GM12878 (cell line): ENCODE measurements at regions not wholly inside any gene's neighbourhood (a gene's known extent, or its start where the extent isn't known, plus 50 kb on each side); places are given as distances from the start of the nearest gene placed in this dataset.

ENCODE experiments used
- CEBPB ChIP-seq, 2 experiments: fragments of 150-350 bp in 1 of 2; IDR thresholded peaks; 2 replicates each; pipeline ENCODE4 v1.6.1; 2012 to 2014; ENCODE audit warnings: low read depth in 2 of 2, low read length in 2 of 2, borderline replicate concordance in 1 of 2, inconsistent platforms in 1 of 2
- FOS ChIP-seq: IDR thresholded peaks from 3 replicates; pipeline ENCODE4 v1.6.1; 2011; ENCODE audit warnings: borderline replicate concordance; ENCODE audit not compliant: insufficient read length; ENCODE audit errors: extremely low read depth
- JUND ChIP-seq: IDR thresholded peaks from 2 replicates; pipeline ENCODE4 v1.6.1; 2012; ENCODE audit warnings: low read depth, mild to moderate bottlenecking, low read length, improper control_type of control experiment, moderate library complexity
- MXI1 ChIP-seq: fragments of 150-350 bp; IDR thresholded peaks from 2 replicates; pipeline ENCODE4 v1.6.1; 2011; ENCODE audit warnings: low read depth, mild to moderate bottlenecking, inconsistent platforms, low read length, improper control_type of control experiment
- TCF7 ChIP-seq: IDR thresholded peaks from 2 replicates; pipeline ENCODE4 v1.6.1; 2014; ENCODE audit warnings: antibody characterized with exemption, borderline replicate concordance
- YY1 ChIP-seq: IDR thresholded peaks from 2 replicates; pipeline ENCODE4 v1.6.1; 2011; ENCODE audit warnings: low read depth, mild to moderate bottlenecking, low read length
- TF ChIP-seq, protein P1 (sequence below): IDR thresholded peaks from 2 replicates; pipeline ENCODE4 v1.6.1; 2012; ENCODE audit warnings: mild to moderate bottlenecking, low read depth, low read length
- TF ChIP-seq, protein P2 (sequence below), 3 experiments: IDR thresholded peaks in 2 of 3; conservative IDR thresholded peaks in 1 of 3; 2 replicates each; pipeline ENCODE4 v1.5.1; 2011; ENCODE audit warnings: low read depth in 3 of 3, low read length in 3 of 3, mild to moderate bottlenecking in 3 of 3, control low read depth in 2 of 3, moderate library complexity in 2 of 3, inconsistent platforms in 1 of 3, mixed read lengths in 1 of 3; ENCODE audit not compliant: control insufficient read depth in 2 of 3, insufficient read depth in 1 of 3; ENCODE audit errors: extremely low read depth in 1 of 3

- TF ChIP-seq, protein P1, sequence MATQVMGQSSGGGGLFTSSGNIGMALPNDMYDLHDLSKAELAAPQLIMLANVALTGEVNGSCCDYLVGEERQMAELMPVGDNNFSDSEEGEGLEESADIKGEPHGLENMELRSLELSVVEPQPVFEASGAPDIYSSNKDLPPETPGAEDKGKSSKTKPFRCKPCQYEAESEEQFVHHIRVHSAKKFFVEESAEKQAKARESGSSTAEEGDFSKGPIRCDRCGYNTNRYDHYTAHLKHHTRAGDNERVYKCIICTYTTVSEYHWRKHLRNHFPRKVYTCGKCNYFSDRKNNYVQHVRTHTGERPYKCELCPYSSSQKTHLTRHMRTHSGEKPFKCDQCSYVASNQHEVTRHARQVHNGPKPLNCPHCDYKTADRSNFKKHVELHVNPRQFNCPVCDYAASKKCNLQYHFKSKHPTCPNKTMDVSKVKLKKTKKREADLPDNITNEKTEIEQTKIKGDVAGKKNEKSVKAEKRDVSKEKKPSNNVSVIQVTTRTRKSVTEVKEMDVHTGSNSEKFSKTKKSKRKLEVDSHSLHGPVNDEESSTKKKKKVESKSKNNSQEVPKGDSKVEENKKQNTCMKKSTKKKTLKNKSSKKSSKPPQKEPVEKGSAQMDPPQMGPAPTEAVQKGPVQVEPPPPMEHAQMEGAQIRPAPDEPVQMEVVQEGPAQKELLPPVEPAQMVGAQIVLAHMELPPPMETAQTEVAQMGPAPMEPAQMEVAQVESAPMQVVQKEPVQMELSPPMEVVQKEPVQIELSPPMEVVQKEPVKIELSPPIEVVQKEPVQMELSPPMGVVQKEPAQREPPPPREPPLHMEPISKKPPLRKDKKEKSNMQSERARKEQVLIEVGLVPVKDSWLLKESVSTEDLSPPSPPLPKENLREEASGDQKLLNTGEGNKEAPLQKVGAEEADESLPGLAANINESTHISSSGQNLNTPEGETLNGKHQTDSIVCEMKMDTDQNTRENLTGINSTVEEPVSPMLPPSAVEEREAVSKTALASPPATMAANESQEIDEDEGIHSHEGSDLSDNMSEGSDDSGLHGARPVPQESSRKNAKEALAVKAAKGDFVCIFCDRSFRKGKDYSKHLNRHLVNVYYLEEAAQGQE = no peak
- no peak for TF ChIP-seq MXI1
- no peak for TF ChIP-seq JUND
- TF ChIP-seq FOS = no peak
- TF ChIP-seq, protein P2, sequence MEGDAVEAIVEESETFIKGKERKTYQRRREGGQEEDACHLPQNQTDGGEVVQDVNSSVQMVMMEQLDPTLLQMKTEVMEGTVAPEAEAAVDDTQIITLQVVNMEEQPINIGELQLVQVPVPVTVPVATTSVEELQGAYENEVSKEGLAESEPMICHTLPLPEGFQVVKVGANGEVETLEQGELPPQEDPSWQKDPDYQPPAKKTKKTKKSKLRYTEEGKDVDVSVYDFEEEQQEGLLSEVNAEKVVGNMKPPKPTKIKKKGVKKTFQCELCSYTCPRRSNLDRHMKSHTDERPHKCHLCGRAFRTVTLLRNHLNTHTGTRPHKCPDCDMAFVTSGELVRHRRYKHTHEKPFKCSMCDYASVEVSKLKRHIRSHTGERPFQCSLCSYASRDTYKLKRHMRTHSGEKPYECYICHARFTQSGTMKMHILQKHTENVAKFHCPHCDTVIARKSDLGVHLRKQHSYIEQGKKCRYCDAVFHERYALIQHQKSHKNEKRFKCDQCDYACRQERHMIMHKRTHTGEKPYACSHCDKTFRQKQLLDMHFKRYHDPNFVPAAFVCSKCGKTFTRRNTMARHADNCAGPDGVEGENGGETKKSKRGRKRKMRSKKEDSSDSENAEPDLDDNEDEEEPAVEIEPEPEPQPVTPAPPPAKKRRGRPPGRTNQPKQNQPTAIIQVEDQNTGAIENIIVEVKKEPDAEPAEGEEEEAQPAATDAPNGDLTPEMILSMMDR (IDR thresholded peaks at IDR 0.05 in 2 of 3, conservative IDR thresholded peaks at IDR 0.05 in 1 of 3; ENCODE audit: control insufficient read depth in 2 of 3, extremely low read depth in 1 of 3, insufficient read depth in 1 of 3, low read depth in 3 of 3, low read length in 3 of 3) = peak; percentile 74 to 91 (median 74); a peak in 5 of 6 replicates
- TF ChIP-seq CEBPB (IDR thresholded peaks at IDR 0.05; ENCODE audit: borderline replicate concordance in 1 of 2, low read depth in 2 of 2, low read length in 2 of 2) = no peak
- peak; percentile 72 for TF ChIP-seq YY1
- no peak for TF ChIP-seq TCF7
Measured at GRCh38 chrX:79270401-79270800, 96.7 kb downstream of the ITM2A start.
